ENCODE measurements at regions not wholly inside any gene's neighbourhood (a gene's known extent, or its start where the extent isn't known, plus 50 kb on each side); places are given as distances from the start of the nearest gene placed in this dataset.
"Not testable (repeated sequence)": the region's sequence is repeated elsewhere in the genome, so short reads cannot be mapped to it uniquely, and the experiment has no call there.

GRCh38 chr18:24609254-24609653 lies 148.8 kb downstream of the HRH4 start:
- H3K4me1 ChIP-seq, result no peaks in the 10 kb centered on the region
- no peaks in the 10 kb centered on the region for H3K27me3 ChIP-seq
- no peaks in the 10 kb centered on the region for H3K36me3 ChIP-seq
- no peak for DNase-seq (ENCODE audit: low spot score in 2 of 2)
- no peak overlapping the region for H3K4me3 ChIP-seq
- H3K9me3 ChIP-seq, result no peaks in the 10 kb centered on the region
- no peak overlapping the region for H3K27ac ChIP-seq
- WGBS, result 54% methylated on average over 7 of the region's 7 CpGs
- TF ChIP-seq CTCF (IDR thresholded peaks at IDR 0.05) (no peak), POLR2AphosphoS5 (IDR thresholded peaks at IDR 0.05) (no peak)

DNA sequence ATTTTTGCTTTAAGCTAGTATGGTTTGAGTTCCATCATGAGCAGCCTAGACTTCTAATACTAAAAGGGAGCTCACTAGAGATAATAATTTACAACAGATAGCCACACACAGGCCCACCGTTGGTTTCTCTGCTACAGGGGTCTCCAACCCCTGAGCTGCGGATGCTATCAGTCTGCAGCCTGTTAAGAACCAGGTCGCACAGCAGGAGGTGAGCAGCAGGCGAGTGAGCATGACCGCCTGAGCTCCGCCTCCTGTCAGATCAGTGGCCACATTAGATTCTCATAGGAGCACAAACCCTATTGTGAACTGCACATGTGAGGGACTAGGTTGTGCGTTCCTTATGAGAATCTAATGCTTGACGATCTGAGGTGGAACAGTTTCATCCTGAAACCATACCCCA lies 150.6 kb downstream of the HRH4 start:
- H3K9me3 ChIP-seq, result no peaks in the 10 kb centered on the region
- H3K27ac ChIP-seq, result no peak overlapping the region
- no peaks in the 10 kb centered on the region for H3K27me3 ChIP-seq
- H3K36me3 ChIP-seq, result no peaks in the 10 kb centered on the region
- no peaks in the 10 kb centered on the region for H3K4me1 ChIP-seq
- TF ChIP-seq POLR2A (IDR thresholded peaks at IDR 0.05) (no peak), CTCF (IDR thresholded peaks at IDR 0.05) (no peak), EP300 (IDR thresholded peaks at IDR 0.05) (no peak), POLR2AphosphoS5 (IDR thresholded peaks at IDR 0.05) (no peak)
- 67% methylated on average over 6 of the region's 8 CpGs for WGBS
- no peak overlapping the region for H3K4me3 ChIP-seq
- no peak for DNase-seq (ENCODE audit: low spot score in 2 of 2)

GRCh38 chr18:24613896-24614640 lies 153.6 kb downstream of the HRH4 start:
- DNase-seq (ENCODE audit: low spot score in 2 of 2), result no peak
- no peaks in the 10 kb centered on the region for H3K36me3 ChIP-seq
- H3K4me3 ChIP-seq, result no peak overlapping the region
- WGBS, result 80% methylated on average over 3 of the region's 3 CpGs
- no peaks in the 10 kb centered on the region for H3K4me1 ChIP-seq
- TF ChIP-seq POLR2AphosphoS5 (IDR thresholded peaks at IDR 0.05) (no peak), POLR2A (IDR thresholded peaks at IDR 0.05) (no peak), CTCF (IDR thresholded peaks at IDR 0.05) (no peak), EP300 (IDR thresholded peaks at IDR 0.05) (no peak)
- H3K9me3 ChIP-seq, result no peaks in the 10 kb centered on the region
- H3K27ac ChIP-seq, result no peak overlapping the region
- H3K27me3 ChIP-seq, result no peaks in the 10 kb centered on the region

GRCh38 chr18:24616653-24617052 lies 156.2 kb downstream of the HRH4 start:
- 48% methylated on average over 3 of the region's 3 CpGs for WGBS
- no peaks in the 10 kb centered on the region for H3K36me3 ChIP-seq
- H3K9me3 ChIP-seq, result no peaks in the 10 kb centered on the region
- no peak overlapping the region for H3K27ac ChIP-seq
- no peaks in the 10 kb centered on the region for H3K4me1 ChIP-seq
- DNase-seq (ENCODE audit: low spot score in 2 of 2), result no peak
- TF ChIP-seq CTCF (IDR thresholded peaks at IDR 0.05) (no peak), POLR2A (IDR thresholded peaks at IDR 0.05) (no peak), EP300 (IDR thresholded peaks at IDR 0.05) (no peak), POLR2AphosphoS5 (IDR thresholded peaks at IDR 0.05) (no peak)
- no peak overlapping the region for H3K4me3 ChIP-seq
- H3K27me3 ChIP-seq, result no peaks in the 10 kb centered on the region

- WGBS, result no CpG with 5 or more reads among the region's 17 CpGs
- H3K27ac ChIP-seq; H3K27me3 ChIP-seq; H3K9me3 ChIP-seq; H3K4me1 ChIP-seq; H3K4me3 ChIP-seq; H3K36me3 ChIP-seq; DNase-seq (ENCODE audit: low spot score in 2 of 2): not testable (repeated sequence)
Observed at GRCh38 chr18:24624421-24624820, 164.0 kb downstream of the HRH4 start.

Measured in suprapubic skin (tissue), 4 donors.